ENCODE measurements at regions not wholly inside any gene's neighbourhood (a gene's known extent, or its start where the extent isn't known, plus 50 kb on each side); places are given as distances from the start of the nearest gene placed in this dataset.

- no peak overlapping the region for H3K4me3 Mint-ChIP-seq
- TF ChIP-seq, protein P1, sequence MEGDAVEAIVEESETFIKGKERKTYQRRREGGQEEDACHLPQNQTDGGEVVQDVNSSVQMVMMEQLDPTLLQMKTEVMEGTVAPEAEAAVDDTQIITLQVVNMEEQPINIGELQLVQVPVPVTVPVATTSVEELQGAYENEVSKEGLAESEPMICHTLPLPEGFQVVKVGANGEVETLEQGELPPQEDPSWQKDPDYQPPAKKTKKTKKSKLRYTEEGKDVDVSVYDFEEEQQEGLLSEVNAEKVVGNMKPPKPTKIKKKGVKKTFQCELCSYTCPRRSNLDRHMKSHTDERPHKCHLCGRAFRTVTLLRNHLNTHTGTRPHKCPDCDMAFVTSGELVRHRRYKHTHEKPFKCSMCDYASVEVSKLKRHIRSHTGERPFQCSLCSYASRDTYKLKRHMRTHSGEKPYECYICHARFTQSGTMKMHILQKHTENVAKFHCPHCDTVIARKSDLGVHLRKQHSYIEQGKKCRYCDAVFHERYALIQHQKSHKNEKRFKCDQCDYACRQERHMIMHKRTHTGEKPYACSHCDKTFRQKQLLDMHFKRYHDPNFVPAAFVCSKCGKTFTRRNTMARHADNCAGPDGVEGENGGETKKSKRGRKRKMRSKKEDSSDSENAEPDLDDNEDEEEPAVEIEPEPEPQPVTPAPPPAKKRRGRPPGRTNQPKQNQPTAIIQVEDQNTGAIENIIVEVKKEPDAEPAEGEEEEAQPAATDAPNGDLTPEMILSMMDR (IDR thresholded peaks at IDR 0.05), result no peak
- no peaks in the 10 kb centered on the region for H3K4me1 Mint-ChIP-seq
- no peak overlapping the region for H2AFZ ChIP-seq (ENCODE audit: insufficient read depth, low read depth, low read length, poor library complexity, severe bottlenecking)
- H3K36me3 Mint-ChIP-seq, result no peaks in the 10 kb centered on the region
- no peak overlapping the region for H3K27ac ChIP-seq (ENCODE audit: low read depth in 1 of 2, low read length in 2 of 2)
- WGBS (ENCODE audit: insufficient coverage), result 100% methylated on average over 1 of the region's 4 CpGs
- H3K4me2 ChIP-seq (replicated peaks; ENCODE audit: extremely low read depth, low read length, poor library complexity, severe bottlenecking), result no peak overlapping the region
- no peaks in the 10 kb centered on the region for H3K4me1 ChIP-seq (ENCODE audit: control insufficient read depth in 1 of 2, insufficient read depth in 2 of 2, low read length in 2 of 2)
- H3K9ac ChIP-seq (ENCODE audit: insufficient read depth, low read length, poor library complexity, severe bottlenecking), result no peak overlapping the region
- H3K36me3 ChIP-seq (replicated peaks in 1 of 2; ENCODE audit: control insufficient read depth in 1 of 2, insufficient read depth in 2 of 2, low read length in 2 of 2), result no peaks in the 10 kb centered on the region
- H3K9me3 ChIP-seq (replicated peaks in 1 of 2; ENCODE audit: control insufficient read depth in 1 of 2, insufficient read depth in 1 of 2, low read length in 2 of 2), result peaks cover 0 to 6% of the 10 kb centered on the region in 2 donors
- H3K27ac Mint-ChIP-seq, result no peak overlapping the region
- peaks cover 0 to 1% (median 0%) of the 10 kb centered on the region in 3 donors for H3K27me3 Mint-ChIP-seq (ENCODE audit: low read depth in 3 of 3)
- H3K9me3 Mint-ChIP-seq, result peaks cover 0 to 14% (median 0%) of the 10 kb centered on the region in 7 donors
- H3K27me3 ChIP-seq (ENCODE audit: control insufficient read depth in 2 of 2, insufficient read depth in 2 of 2, low read length in 2 of 2), result no peaks in the 10 kb centered on the region
- no peaks in the 10 kb centered on the region for H4K20me1 ChIP-seq (ENCODE audit: insufficient read depth, low read length)
- intact Hi-C loops (cut with micrococcal nuclease), result no loop called here
- no peak overlapping the region for H3K4me3 ChIP-seq (replicated peaks in 1 of 3; ENCODE audit: low read depth in 2 of 3, low read length in 3 of 3)
- no peaks in the 10 kb centered on the region for H3K79me2 ChIP-seq (ENCODE audit: insufficient read depth, low read length)
- DNase-seq, result no peak
Observed at GRCh38 chr6:147903321-147903720, 394.8 kb downstream of the SAMD5 start.

DNA sequence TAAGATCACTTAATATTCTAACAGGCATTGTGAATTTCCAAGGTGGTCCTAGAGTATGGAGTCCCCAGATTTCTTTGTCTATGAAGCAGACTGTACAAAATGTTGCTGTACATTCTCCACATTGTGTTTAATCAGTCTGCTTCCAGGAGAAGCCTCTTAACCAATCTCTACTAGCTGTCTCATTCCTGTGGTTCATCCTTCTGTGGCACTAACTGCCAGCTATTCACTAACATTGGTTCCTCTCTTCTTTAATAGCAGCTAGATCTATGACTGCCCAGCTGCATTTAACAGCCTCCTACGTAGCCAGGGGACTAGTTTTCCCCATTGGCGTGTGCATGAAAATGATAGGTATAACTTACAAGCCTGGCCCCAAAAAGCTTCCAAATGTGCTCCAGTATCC, 395.4 kb downstream of the SAMD5 start:
- no peaks in the 10 kb centered on the region for H3K36me3 Mint-ChIP-seq
- H3K4me3 Mint-ChIP-seq, result no peak overlapping the region
- WGBS (ENCODE audit: insufficient coverage), result 90% methylated on average over 2 of the region's 2 CpGs
- intact Hi-C loops (cut with micrococcal nuclease), result no loop called here
- no peak overlapping the region for H3K9ac ChIP-seq (ENCODE audit: insufficient read depth, low read length, poor library complexity, severe bottlenecking)
- no peaks in the 10 kb centered on the region for H3K4me1 ChIP-seq (ENCODE audit: control insufficient read depth in 1 of 2, insufficient read depth in 2 of 2, low read length in 2 of 2)
- no peaks in the 10 kb centered on the region for H3K4me1 Mint-ChIP-seq
- no peak overlapping the region for H3K4me2 ChIP-seq (replicated peaks; ENCODE audit: extremely low read depth, low read length, poor library complexity, severe bottlenecking)
- DNase-seq, result no peak
- TF ChIP-seq, protein P1 (IDR thresholded peaks at IDR 0.05), result no peak
- no peak overlapping the region for H3K27ac Mint-ChIP-seq
- H3K27ac ChIP-seq (ENCODE audit: low read depth in 1 of 2, low read length in 2 of 2), result no peak overlapping the region
- no peak overlapping the region for H3K4me3 ChIP-seq (replicated peaks in 1 of 3; ENCODE audit: low read depth in 2 of 3, low read length in 3 of 3)
- H3K27me3 ChIP-seq (ENCODE audit: control insufficient read depth in 2 of 2, insufficient read depth in 2 of 2, low read length in 2 of 2), result no peaks in the 10 kb centered on the region
- H3K9me3 ChIP-seq (replicated peaks in 1 of 2; ENCODE audit: control insufficient read depth in 1 of 2, insufficient read depth in 1 of 2, low read length in 2 of 2), result peaks cover 0 to 6% of the 10 kb centered on the region in 2 donors
- H3K27me3 Mint-ChIP-seq (ENCODE audit: low read depth in 3 of 3), result peaks cover 0 to 1% (median 0%) of the 10 kb centered on the region in 3 donors
- H3K36me3 ChIP-seq (replicated peaks in 1 of 2; ENCODE audit: control insufficient read depth in 1 of 2, insufficient read depth in 2 of 2, low read length in 2 of 2), result no peaks in the 10 kb centered on the region
- no peak overlapping the region for H2AFZ ChIP-seq (ENCODE audit: insufficient read depth, low read depth, low read length, poor library complexity, severe bottlenecking)
- no peaks in the 10 kb centered on the region for H3K79me2 ChIP-seq (ENCODE audit: insufficient read depth, low read length)
- no peaks in the 10 kb centered on the region for H4K20me1 ChIP-seq (ENCODE audit: insufficient read depth, low read length)
- H3K9me3 Mint-ChIP-seq, result peaks cover 0 to 14% (median 0%) of the 10 kb centered on the region in 7 donors
